Kidney (tissue), 13 donors: ENCODE measurements at regions not wholly inside any gene's neighbourhood (a gene's known extent, or its start where the extent isn't known, plus 50 kb on each side); places are given as distances from the start of the nearest gene placed in this dataset.
A peak's percentile ranks its signal among the peaks of the same experiment; 100 is the strongest.

Source experiments
- DNase-seq, 5 donors: peaks; one replicate each; pipeline ENCODE4 v3.0.0-alpha.2; 2013 to 2020
- FAIRE-seq: peaks from 2 replicates; lab custom pipeline; 2012; peaks lifted over from hg19 to GRCh38; lab: Jason Lieb, UNC
- H3K27ac ChIP-seq, 2 donors: one replicate each; pipeline ENCODE4 v1.7.0; 2013; ENCODE audit warnings: low read depth in 2 of 2, low read length in 2 of 2, inconsistent platforms in 1 of 2
- H3K27me3 ChIP-seq: one replicate; pipeline ENCODE4 v1.7.1; 2013; ENCODE audit warnings: low read length, inconsistent platforms; ENCODE audit not compliant: control insufficient read depth, insufficient read depth
- H3K36me3 ChIP-seq, 3 donors: one replicate each; pipeline versions ENCODE4 v1.7.0 to v1.7.1; 2013; ENCODE audit warnings: low read length in 3 of 3, control low read depth in 1 of 3, inconsistent platforms in 1 of 3; ENCODE audit not compliant: insufficient read depth in 3 of 3, control insufficient read depth in 2 of 3
- H3K4me1 ChIP-seq, 3 donors: one replicate each; pipeline versions ENCODE4 v1.7.0 to v1.7.1; 2013; ENCODE audit warnings: low read length in 3 of 3, inconsistent platforms in 1 of 3, low read depth in 1 of 3; ENCODE audit not compliant: control insufficient read depth in 2 of 3, insufficient read depth in 2 of 3
- H3K4me3 ChIP-seq, 3 donors: one replicate each; pipeline versions ENCODE4 v1.7.0 to v1.8.1; 2013; ENCODE audit warnings: low read length in 3 of 3, control low read depth in 1 of 3, inconsistent platforms in 1 of 3
- H3K9ac ChIP-seq, 3 donors: one replicate each; pipeline versions ENCODE4 v1.7.0 to v1.7.1; 2013; ENCODE audit warnings: low read length in 3 of 3, control low read depth in 1 of 3, inconsistent platforms in 1 of 3
- H3K9me3 ChIP-seq, 3 donors: one replicate each; pipeline versions ENCODE4 v1.7.0 to v1.7.1; 2013; ENCODE audit warnings: low read length in 3 of 3, control low read depth in 1 of 3, inconsistent platforms in 1 of 3; ENCODE audit not compliant: control insufficient read depth in 2 of 3, insufficient read depth in 1 of 3
- CTCF ChIP-seq: IDR thresholded peaks from 3 replicates; pipeline ENCODE4 v1.5.1; 2012; ENCODE audit warnings: mild to moderate bottlenecking, moderate library complexity, borderline replicate concordance; ENCODE audit not compliant: insufficient read depth; ENCODE audit errors: extremely low read depth
- intact Hi-C: fragments of 100-400 bp; cut with DNase I; formaldehyde crosslinking; loops from one replicate; pipeline ENCODE4 v1.11.1; 2022
- donor health status: control.
- donor health status: control.
- donor health status: control.
- donor health status: control.
- donor health status: control.
- donor health status: DM: yes; HTN: yes; CAD: no.
- donor health status: Normal renal cell carcinoma (clear cell type).

DNA sequence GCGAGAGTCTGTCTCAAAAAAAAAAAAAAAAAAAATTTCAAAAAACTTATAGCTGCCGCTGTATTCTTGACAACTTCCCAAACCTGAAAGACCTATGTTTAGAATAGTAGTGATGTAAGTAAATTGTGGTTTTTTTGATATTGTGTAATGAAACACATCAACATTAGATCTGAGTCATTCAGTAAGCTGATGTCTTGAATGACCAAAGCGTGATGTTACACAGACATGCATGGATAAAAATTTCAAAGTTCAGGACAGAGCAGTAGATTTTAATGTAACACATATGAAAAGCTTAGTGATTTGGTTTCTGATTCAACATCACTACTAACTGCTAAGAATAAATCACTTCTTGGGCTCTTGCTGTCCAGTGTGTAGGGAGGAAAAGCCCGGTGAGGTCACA lies 69.3 kb upstream of the MEX3C start:
- H3K36me3 ChIP-seq, result no peaks in the 10 kb centered on the region
- intact Hi-C loops, result no loop called here
- FAIRE-seq (no peak), DNase-seq (no peak)
- no peak for TF ChIP-seq CTCF
- H3K27ac ChIP-seq, result no peak overlapping the region
- no peaks in the 10 kb centered on the region for H3K9me3 ChIP-seq
- no peak overlapping the region for H3K9ac ChIP-seq
- no peak overlapping the region for H3K4me3 ChIP-seq
- H3K4me1 ChIP-seq, result no peaks in the 10 kb centered on the region
- no peaks in the 10 kb centered on the region for H3K27me3 ChIP-seq

- Histone ChIP-seq H3K36me3 (no peaks in the 10 kb centered on the region), H3K27me3 (no peaks in the 10 kb centered on the region), H3K9ac (no peak overlapping the region), H3K9me3 (no peaks in the 10 kb centered on the region), H3K27ac (no peak overlapping the region), H3K4me1 (no peaks in the 10 kb centered on the region), H3K4me3 (no peak overlapping the region)
- no peak for FAIRE-seq
- intact Hi-C loops, result no loop called here
- no peak for DNase-seq
- no peak for TF ChIP-seq CTCF
Measured at GRCh38 chr18:51273437-51273836, 76.0 kb upstream of the MEX3C start.

DNA sequence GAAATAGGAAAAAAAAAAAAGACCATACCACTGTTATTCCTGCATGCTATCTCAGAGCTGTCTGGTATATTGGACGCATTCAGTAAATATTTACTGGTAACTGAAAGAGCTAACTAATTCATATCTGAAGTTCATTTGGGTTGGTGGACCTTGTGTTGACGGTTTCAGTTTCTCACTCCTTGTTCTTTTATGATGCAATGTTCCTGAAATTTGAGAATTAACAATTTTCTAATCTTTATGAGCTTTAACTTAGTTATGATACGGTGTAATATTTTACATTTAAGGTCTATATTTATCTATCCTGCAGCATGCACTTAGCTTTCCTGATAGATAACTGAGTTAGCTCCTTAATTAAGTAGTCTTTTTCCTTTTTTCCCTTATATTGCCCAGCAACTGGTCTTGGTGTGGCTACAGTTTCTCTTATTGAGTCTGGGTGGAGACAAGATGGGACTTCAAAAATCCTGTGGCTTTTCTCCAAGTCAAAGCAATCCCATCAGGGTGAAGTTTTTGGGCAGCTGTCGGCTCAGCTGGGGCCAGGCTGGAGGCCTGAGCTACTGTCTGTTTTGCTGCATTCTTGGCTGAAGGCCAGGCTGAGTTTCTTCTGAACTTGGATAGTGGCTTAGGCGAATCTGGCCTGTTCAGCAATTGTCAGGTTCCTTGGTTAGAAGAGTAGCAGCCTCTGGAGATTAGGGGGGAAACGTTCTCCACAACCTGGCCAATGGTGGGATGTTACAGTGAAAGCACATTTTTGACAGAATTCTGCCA lies 78.4 kb upstream of the MEX3C start:
- no peak for FAIRE-seq
- intact Hi-C loops, result no loop called here
- peak in 2 of 5 donors; percentile 11 to 47 for DNase-seq
- Histone ChIP-seq H3K9ac (no peak overlapping the region), H3K27me3 (no peaks in the 10 kb centered on the region), H3K4me3 (no peak overlapping the region), H3K9me3 (no peaks in the 10 kb centered on the region), H3K4me1 (no peaks in the 10 kb centered on the region), H3K27ac (no peak overlapping the region), H3K36me3 (no peaks in the 10 kb centered on the region)
- TF ChIP-seq CTCF, result no peak
